KMS-11 (cell line): ENCODE measurements at regions not wholly inside any gene's neighbourhood (a gene's known extent, or its start where the extent isn't known, plus 50 kb on each side); places are given as distances from the start of the nearest gene placed in this dataset.

Experiments
- H2AFZ ChIP-seq: fragments of 200-600 bp; sonication (generic); 2 replicates; pipeline ENCODE4 v1.6.1; 2016; ENCODE audit warnings: antibody characterized with exemption, mixed run types, low read depth
- H3K27ac ChIP-seq: fragments of 200-600 bp; sonication (generic); 2 replicates; pipeline ENCODE4 v1.6.1; 2016; ENCODE audit warnings: mild to moderate bottlenecking, mixed run types
- H3K27me3 ChIP-seq: fragments of 200-600 bp; sonication (generic); 2 replicates; pipeline ENCODE4 v1.6.1; 2017; ENCODE audit warnings: mild to moderate bottlenecking, low read depth, mixed run types, moderate library complexity; ENCODE audit not compliant: insufficient read depth
- H3K36me3 ChIP-seq: fragments of 200-600 bp; sonication (generic); 2 replicates; pipeline ENCODE4 v1.6.1; 2017; ENCODE audit warnings: mild to moderate bottlenecking, mixed run types; ENCODE audit not compliant: insufficient read depth
- H3K4me1 ChIP-seq: fragments of 200-600 bp; sonication (generic); 2 replicates; pipeline ENCODE4 v1.6.1; 2016; ENCODE audit warnings: mild to moderate bottlenecking, low read depth, mixed run types; ENCODE audit not compliant: poor library complexity, severe bottlenecking
- H3K4me2 ChIP-seq: fragments of 200-600 bp; sonication (generic); 2 replicates; pipeline ENCODE4 v1.7.0; 2016; ENCODE audit warnings: mild to moderate bottlenecking, mixed run types
- H3K4me3 ChIP-seq: fragments of 200-600 bp; sonication (generic); IDR thresholded peaks from 2 replicates; pipeline ENCODE4 v1.6.1; 2017; ENCODE audit warnings: low read depth, low read length, mixed read lengths; ENCODE audit not compliant: insufficient read depth
- H3K79me2 ChIP-seq: fragments of 200-600 bp; sonication (generic); 2 replicates; pipeline ENCODE4 v1.6.1; 2016; ENCODE audit warnings: low read depth, mixed run types; ENCODE audit not compliant: insufficient read depth
- H3K9ac ChIP-seq: fragments of 200-600 bp; sonication (generic); 2 replicates; pipeline ENCODE4 v1.6.1; 2016; ENCODE audit warnings: mild to moderate bottlenecking, mixed run types
- H4K20me1 ChIP-seq: fragments of 200-600 bp; sonication (generic); 2 replicates; pipeline ENCODE4 v1.6.1; 2016; ENCODE audit warnings: mild to moderate bottlenecking, mixed run types; ENCODE audit not compliant: insufficient read depth
- TF ChIP-seq, protein P1 (sequence below): fragments of 200-600 bp; sonication (generic); conservative IDR thresholded peaks from 2 replicates; pipeline ENCODE4 v1.6.1; 2017; ENCODE audit warnings: low read depth, mild to moderate bottlenecking, antibody characterized with exemption, low read length, moderate library complexity, mixed read lengths

DNA sequence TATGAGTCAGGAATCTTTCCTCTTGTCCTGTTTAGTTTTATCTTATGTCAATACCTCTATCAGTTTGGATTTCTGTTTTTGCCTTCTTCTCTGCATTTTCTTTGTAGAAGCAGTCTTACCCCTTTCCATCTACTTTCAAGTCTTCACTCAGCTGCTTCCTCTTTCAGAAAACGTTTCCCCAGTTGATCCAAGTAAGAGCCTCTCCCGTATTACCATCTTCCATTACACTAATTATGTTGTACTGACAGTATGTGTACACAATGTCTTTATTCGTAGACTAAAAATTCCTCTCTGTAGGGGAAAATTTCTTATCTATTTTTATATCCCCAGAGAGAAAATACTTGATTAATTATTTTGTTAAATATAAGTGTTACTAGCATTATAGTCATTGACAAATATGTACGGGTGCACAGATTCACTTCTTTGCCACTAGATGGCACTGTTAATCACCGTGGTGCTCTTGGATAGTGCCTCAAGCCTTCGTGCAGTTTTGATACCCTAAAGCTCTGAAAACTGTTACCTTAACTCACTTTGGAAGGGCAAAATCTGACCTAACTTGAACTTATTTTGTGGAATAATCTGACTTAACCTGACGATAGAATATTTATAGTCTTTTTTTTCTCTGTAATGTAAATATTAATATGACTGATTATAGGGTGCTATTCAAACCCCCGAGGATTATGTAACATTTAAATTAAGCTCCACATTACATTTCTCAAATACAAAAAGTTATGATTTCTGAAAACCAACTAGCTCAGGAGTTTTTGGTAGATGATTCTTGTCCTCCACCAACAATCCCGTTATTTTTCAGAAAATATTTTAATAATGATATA is 74.2 kb upstream of the POU1F1 start:
- Histone ChIP-seq H3K4me2 (no peak overlapping the region), H3K27ac (no peak overlapping the region), H3K36me3 (no peaks in the 10 kb centered on the region), H2AFZ (no peak overlapping the region), H3K79me2 (no peaks in the 10 kb centered on the region), H3K9ac (no peak overlapping the region), H3K4me3 (no peak overlapping the region), H4K20me1 (no peaks in the 10 kb centered on the region), H3K4me1 (no peaks in the 10 kb centered on the region), H3K27me3 (no peaks in the 10 kb centered on the region)
- TF ChIP-seq, protein P1, sequence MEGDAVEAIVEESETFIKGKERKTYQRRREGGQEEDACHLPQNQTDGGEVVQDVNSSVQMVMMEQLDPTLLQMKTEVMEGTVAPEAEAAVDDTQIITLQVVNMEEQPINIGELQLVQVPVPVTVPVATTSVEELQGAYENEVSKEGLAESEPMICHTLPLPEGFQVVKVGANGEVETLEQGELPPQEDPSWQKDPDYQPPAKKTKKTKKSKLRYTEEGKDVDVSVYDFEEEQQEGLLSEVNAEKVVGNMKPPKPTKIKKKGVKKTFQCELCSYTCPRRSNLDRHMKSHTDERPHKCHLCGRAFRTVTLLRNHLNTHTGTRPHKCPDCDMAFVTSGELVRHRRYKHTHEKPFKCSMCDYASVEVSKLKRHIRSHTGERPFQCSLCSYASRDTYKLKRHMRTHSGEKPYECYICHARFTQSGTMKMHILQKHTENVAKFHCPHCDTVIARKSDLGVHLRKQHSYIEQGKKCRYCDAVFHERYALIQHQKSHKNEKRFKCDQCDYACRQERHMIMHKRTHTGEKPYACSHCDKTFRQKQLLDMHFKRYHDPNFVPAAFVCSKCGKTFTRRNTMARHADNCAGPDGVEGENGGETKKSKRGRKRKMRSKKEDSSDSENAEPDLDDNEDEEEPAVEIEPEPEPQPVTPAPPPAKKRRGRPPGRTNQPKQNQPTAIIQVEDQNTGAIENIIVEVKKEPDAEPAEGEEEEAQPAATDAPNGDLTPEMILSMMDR = peak; percentile 59

DNA sequence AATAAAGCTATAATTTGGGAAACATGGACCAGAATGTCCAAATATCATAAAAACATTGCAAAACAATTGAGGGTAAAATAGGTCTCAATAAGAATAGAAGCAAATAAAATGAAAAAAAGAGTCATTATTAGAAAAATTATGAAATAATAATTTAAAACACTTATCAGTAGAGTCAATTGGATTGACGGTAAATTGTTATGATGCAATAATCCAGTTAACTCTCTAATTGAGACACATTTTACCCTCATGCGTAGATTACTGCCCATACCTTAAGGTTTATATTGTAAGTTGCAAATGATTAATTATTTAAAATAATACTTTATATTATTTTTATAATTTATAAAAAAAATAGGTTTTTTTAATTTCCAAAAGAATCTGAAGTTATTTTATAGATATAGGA is 73.4 kb upstream of the POU1F1 start:
- no peak overlapping the region for H2AFZ ChIP-seq
- H3K36me3 ChIP-seq = no peaks in the 10 kb centered on the region
- H3K4me2 ChIP-seq = no peak overlapping the region
- H3K27me3 ChIP-seq = no peaks in the 10 kb centered on the region
- H3K9ac ChIP-seq = no peak overlapping the region
- no peaks in the 10 kb centered on the region for H3K79me2 ChIP-seq
- H4K20me1 ChIP-seq = no peaks in the 10 kb centered on the region
- TF ChIP-seq, protein P1 = no peak
- H3K4me1 ChIP-seq = no peaks in the 10 kb centered on the region
- no peak overlapping the region for H3K27ac ChIP-seq
- H3K4me3 ChIP-seq = no peak overlapping the region

DNA sequence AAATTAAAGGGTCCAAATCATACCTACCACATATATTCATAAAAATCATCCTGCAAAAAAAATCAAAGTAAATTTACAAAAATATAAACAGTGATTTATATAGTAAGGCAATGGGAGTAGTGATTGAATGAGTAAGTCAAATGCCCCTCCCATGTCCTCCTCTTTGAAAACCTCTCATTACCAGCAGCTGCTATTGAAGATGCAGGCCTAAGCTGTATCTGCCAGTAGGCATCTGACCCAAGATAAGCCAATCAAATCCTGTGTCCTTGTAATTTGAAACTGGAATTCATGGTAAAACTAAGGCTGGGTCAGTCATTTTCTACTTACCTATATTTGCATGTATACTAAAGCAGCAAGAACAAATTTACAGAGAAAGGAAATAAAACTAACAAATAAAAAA is 60.4 kb upstream of the POU1F1 start:
- Histone ChIP-seq H3K27me3 (no peaks in the 10 kb centered on the region), H2AFZ (no peak overlapping the region), H3K9ac (no peak overlapping the region)

DNA sequence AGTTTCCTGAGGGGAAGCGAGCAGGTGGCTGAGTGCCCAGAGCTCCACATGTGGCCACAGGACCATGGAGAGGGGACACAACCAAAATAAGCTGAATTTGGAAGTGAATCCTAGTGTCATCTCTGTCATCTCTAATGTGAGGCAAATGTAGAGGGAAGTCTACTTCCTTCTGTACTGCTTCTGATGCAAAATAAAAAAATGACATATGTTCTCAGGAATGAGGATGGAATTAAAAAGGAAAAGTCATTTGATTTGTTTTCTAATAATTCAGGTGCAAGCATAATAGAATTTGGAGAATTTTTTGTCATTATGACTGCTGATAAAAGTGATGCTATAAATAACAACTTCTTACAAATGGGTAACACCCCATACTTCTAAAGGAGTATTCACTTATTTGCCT is 59.5 kb upstream of the POU1F1 start:
- Histone ChIP-seq H4K20me1 (no peaks in the 10 kb centered on the region), H3K4me1 (no peaks in the 10 kb centered on the region), H3K9ac (no peak overlapping the region), H3K27ac (no peak overlapping the region), H3K27me3 (no peaks in the 10 kb centered on the region), H3K36me3 (no peaks in the 10 kb centered on the region), H3K79me2 (no peaks in the 10 kb centered on the region), H2AFZ (no peak overlapping the region), H3K4me2 (no peak overlapping the region), H3K4me3 (no peak overlapping the region)
- TF ChIP-seq, protein P1 = no peak

More for the DNA sequence above, 60.4 kb upstream of the POU1F1 start:
- H3K36me3 ChIP-seq = no peaks in the 10 kb centered on the region
- TF ChIP-seq, protein P1 = no peak
- H3K4me2 ChIP-seq = no peak overlapping the region
- H3K4me3 ChIP-seq = no peak overlapping the region
- H4K20me1 ChIP-seq = no peaks in the 10 kb centered on the region
- H3K79me2 ChIP-seq = no peaks in the 10 kb centered on the region
- H3K4me1 ChIP-seq = no peaks in the 10 kb centered on the region
- no peak overlapping the region for H3K27ac ChIP-seq
